ENCODE measurements at regions not wholly inside any gene's neighbourhood (a gene's known extent, or its start where the extent isn't known, plus 50 kb on each side); places are given as distances from the start of the nearest gene placed in this dataset.

DNA sequence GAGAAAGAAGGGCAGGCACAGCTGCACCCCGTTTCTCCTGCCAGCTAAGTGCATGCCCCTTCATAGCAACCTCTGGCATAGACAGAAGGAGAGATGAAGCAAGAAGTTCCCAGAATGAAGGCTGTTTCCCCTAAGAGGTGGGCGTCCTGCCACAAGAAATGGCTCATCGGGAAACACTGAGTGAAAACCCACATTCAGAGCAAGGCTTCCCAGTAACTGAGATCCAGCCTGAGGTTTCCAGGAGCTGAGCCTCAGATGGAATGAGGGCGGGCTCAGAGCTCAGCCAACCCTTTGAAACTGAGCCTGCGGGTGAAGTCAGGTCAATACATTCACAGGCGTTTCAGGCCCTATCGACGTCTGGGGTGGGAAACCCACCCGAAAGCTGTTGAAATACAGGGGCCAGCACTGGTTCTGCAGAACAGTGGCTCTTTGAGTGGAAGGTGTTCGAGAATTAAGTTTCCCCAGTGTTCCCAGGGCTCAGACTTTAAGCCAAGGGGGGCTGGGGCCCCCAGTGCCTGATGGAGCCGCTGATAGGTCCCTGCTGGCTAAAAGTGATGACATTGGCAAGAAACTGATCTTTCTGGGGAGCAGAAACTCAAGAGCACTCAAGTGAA lies 510.2 kb downstream of the RPS24 start:
- DNase-seq (ENCODE audit: insufficient read length, low spot score): no peak
- no peak for FAIRE-seq

DNA sequence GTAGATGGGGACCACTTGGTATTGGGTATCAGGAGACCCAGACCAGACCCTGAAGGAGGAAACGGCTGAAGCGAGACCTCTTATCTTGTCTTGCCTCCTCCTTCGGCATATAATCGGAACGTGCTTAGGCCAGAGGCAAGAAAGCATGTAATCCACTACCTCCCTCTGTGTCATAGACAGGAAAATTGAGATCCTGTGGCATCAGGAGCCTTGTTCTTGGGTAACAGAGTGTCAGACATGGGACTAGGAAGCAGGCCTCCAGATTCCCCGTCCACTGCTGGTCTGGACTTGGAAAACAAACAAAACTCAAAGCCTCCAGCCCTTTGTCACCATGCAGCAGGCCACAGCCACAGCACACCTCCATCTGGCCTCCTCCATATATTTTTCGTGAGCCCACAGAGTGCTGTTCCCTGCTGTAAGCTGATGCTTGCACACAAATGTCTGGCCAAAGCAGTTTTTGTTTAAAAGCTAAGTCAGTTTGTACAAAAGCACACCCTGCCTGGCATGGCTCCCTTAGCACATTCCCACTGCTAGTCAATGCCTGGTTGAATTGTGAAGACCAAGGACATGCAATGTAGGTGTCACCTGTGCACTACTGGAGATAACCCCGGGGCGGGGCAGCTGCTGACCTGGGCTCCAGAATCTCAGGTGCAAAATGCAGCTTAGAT lies 510.9 kb downstream of the RPS24 start:
- DNase-seq (ENCODE audit: insufficient read length, low spot score): no peak
- FAIRE-seq: no peak

DNA sequence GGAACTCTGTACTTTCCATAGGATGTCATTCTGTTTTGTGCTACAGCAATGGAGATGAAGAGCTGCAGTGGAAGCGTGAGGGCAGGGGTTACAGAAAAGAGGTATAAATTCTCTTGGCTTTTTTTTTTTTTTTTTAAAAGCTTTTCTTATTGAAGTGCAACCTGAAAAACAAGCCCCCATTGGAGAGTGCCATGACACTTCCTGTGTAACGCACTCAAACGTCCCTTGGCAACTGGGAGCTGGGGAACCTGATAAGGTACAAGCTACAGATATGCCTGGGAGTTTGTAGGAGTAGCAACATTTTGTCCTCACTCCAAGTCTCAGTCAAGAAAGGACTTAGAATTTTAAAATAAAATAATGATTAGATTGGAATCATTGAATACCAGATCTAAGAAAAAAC lies 512.1 kb downstream of the RPS24 start:
- no peak for DNase-seq (ENCODE audit: insufficient read length, low spot score)
- FAIRE-seq: no peak

- FAIRE-seq: no peak
- no peak for DNase-seq (ENCODE audit: insufficient read length, low spot score)
Measured at GRCh38 chr10:78547397-78547796, 513.7 kb downstream of the RPS24 start.

DNA sequence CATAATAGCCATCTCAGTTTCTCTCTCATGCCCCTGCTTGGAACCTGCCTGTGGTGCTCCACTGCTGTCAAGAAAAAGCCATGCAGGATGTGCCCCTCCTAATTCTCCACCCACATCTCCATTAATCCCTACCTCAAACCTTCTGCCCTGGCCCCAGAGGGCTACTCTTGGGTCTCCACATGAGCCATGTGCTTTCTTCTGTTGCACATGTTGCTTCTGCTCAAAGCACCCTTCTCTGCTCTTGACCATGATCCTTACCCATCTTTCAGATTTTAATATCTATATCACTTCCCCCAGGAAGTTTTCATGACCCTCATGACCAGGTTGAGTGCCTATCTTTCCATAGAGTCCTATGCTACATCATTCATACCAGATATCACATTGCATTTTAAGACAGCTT lies 514.2 kb downstream of the RPS24 start:
- FAIRE-seq: no peak

GRCh38 chr10:78548369-78548768 lies 514.7 kb downstream of the RPS24 start:
- no peak for FAIRE-seq
- DNase-seq (ENCODE audit: insufficient read length, low spot score): no peak

More for the DNA sequence above, 514.2 kb downstream of the RPS24 start:
- DNase-seq (ENCODE audit: insufficient read length, low spot score): no peak

DNA sequence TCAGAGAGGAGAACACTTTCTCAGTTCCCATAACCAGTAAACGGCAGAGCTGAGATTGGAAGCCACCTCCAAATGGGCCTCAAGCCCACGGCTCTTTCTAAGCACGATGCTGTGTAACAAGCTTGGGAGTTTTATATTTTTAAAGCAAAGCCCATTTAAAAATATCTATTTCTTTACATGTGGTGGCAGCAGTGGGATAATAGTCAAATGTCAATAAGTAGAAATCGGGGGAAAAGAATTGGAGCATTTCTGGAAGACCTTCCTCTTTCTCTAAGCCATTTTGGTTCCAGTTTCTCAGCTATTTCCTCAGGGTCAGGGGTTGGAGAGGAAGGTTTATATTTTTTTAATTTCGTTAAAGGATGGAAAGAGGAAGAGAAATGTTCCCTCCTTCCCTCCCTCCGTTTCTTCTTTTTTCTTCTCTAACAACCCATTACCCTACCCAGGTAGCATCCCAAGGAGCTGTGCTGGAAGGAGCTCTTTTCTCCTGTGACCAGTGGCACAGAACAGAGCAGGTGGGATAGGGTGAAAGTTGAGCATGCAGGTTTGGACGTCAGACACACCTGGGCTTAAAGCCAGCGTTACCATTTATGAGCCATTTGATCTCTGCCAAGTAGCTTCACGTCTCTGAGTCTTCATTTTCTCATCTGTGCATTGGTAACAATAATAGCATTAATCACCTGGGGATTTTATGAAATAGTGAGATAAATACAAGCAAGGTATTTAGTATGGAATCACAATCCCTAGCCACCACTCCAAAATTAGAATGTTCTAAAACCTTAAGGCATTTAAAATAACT lies 515.7 kb downstream of the RPS24 start:
- FAIRE-seq: no peak
- no peak for DNase-seq (ENCODE audit: insufficient read length, low spot score)

GRCh38 chr10:78550090-78550489 lies 516.4 kb downstream of the RPS24 start:
- FAIRE-seq: no peak
- no peak for DNase-seq (ENCODE audit: insufficient read length, low spot score)

DNA sequence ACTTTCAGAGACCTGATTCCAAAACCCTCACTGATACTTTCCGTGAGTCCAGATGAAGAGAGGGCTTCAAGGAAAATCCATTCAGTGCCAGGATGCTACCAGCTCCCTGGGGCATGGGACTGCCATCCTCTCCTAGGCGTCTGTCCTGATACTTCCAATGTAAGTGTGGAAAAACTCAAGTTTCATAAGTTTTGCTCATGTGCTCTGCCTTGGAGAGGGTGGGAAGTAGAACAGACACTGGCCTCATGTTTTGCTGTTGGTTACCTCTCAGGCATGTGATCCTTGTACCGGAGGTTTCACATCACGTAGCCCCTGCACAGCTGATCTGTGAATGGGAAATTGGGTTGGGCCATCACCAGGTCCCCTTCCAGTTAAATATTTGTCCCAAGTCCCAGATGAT lies 517.1 kb downstream of the RPS24 start:
- FAIRE-seq (no peak), DNase-seq (ENCODE audit: insufficient read length, low spot score) (no peak)

DNA sequence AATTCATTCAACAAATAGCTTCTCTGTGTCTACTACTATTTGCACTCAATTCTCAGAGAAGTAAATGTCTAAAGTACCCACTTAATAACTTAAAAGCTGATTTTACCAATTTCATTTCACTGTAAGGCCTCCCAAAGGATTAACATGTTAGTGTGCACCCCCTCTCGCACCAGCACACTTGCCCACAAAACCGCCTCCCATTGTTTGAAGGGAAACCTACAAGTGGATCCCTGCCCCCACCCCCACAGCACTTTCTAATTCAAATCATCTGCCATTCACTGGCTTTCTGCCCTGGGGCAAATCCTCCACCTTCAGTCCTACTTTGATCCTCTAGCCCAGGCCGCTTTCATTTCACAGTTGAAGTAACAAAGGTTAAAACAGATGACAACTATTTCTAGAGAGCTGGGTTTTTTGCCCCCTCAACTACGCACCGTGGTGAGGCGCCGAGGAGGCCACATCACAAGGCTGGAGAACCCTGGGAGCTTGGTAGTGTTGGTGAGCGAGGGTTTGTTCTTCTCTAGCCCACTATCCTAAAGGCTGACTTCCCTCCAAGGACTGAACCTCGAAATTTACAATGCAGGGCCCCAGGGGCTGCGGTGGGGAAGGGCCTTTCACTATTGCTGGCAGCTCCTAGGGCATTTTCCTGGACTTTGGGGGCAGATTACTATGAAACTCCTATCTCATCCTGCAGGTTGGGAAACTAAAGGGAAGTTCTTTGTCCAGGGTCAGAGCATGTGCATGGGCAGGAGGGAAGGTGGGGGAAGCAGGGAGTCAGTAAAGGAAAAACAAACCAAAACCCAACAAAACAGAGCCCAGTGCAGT lies 517.4 kb upstream of the ZMIZ1 start:
- FAIRE-seq: no peak

GRCh38 chr10:78552261-78552811 lies 516.4 kb upstream of the ZMIZ1 start:
- FAIRE-seq: no peak
- no peak for DNase-seq (ENCODE audit: insufficient read length, low spot score)

More for the DNA sequence above, 517.4 kb upstream of the ZMIZ1 start:
- DNase-seq (ENCODE audit: insufficient read length, low spot score): no peak

DNA sequence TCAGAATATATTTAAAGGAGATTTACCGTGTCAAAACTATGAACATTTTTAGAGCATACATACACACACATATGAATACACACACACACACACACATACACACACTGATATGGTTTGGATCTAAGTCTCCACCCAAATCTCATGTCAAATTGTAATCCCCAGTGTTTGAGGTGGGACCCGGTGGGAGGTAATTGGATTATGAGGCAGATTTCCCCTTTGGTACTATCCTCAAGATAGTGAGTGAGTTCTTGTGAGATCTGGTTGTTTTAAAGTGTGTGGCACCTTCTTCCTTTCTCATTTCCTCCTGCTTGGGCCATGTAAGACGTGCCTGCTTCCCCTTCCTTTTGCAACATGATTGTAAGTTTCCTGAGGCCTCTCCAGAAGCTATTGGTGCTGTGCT lies 515.0 kb upstream of the ZMIZ1 start:
- DNase-seq (ENCODE audit: insufficient read length, low spot score) (no peak), FAIRE-seq (no peak)

- FAIRE-seq (no peak), DNase-seq (ENCODE audit: insufficient read length, low spot score) (no peak)
Measured at GRCh38 chr10:78555128-78555527, 513.6 kb upstream of the ZMIZ1 start.

DNA sequence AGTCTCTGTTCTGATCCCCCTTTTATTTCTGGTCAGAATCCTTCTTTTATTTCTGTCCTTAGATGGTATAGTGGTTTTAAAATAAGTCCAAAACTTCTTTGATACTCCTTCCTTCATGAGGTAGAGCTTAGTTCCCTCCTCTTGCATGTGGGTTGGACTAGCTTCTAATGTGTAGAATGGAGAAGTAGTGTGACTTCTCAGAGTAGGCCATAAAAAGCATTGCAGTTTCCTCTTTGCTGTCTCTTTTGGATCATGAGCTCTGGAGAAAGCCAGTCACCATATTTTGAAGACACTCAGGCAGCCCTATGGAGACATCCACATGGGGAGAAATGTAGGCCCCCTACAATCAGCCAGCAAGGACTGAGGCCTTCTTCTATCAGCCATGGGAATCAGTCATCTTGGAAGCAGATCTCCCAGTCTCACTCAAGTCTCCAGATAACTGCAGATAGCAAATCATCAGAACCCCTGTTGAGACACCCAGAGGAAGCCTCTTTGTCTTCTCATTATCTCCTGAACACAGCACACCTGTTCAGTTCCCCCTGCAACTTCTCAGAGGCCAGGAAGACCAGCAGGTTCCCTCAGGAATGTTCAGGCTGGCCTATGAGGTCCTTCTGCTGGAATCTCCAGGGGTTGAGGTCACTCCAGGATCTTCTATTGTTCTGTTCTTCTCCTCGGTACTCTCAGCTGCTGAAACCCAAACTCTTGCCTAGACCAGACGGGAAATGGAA lies 511.9 kb upstream of the ZMIZ1 start:
- DNase-seq (ENCODE audit: insufficient read length, low spot score) (no peak), FAIRE-seq (no peak)

GRCh38 chr10:78557433-78557925 lies 511.3 kb upstream of the ZMIZ1 start:
- DNase-seq (ENCODE audit: insufficient read length, low spot score): no peak
- FAIRE-seq: no peak

- FAIRE-seq: no peak
- DNase-seq (ENCODE audit: insufficient read length, low spot score): no peak
Measured at GRCh38 chr10:78559661-78560340, 509.0 kb upstream of the ZMIZ1 start.

- DNase-seq (ENCODE audit: insufficient read length, low spot score) (no peak), FAIRE-seq (no peak)
Measured at GRCh38 chr10:78560341-78560688, 508.5 kb upstream of the ZMIZ1 start.

GRCh38 chr10:78563314-78563713 lies 505.5 kb upstream of the ZMIZ1 start:
- FAIRE-seq: no peak

DNA sequence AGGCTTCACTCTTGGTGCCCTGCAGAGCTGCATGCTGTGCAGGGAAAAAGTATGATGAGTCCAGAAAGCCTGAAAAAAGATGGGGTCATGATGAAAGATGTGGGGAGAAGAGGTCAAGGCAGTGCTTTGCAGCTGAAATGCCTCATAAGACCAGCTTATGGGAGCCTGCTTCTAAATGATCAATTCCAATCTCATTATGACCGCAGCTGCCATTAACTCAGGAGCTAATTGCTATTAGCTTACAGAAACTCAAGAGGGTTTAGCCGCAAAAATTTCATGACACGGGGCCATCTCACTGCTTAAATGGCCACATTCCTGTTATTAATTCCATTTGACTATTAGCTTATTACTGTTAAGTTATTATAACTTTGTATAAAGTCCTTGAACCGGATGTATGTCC lies 502.9 kb upstream of the ZMIZ1 start:
- no peak for FAIRE-seq
- DNase-seq (ENCODE audit: insufficient read length, low spot score): no peak

More at GRCh38 chr10:78563314-78563713, 505.5 kb upstream of the ZMIZ1 start:
- DNase-seq (ENCODE audit: insufficient read length, low spot score): no peak

Data from GM19239 (cell line).